Cerebellar cortex (tissue), 1 donor: ENCODE measurements at regions not wholly inside any gene's neighbourhood (a gene's known extent, or its start where the extent isn't known, plus 50 kb on each side); places are given as distances from the start of the nearest gene placed in this dataset.
"Not testable (repeated sequence)": the region's sequence is repeated elsewhere in the genome, so short reads cannot be mapped to it uniquely, and the experiment has no call there.

Experiments
- DNase-seq: peaks from one replicate; pipeline ENCODE4 v3.0.0-alpha.2; 2015; ENCODE audit warnings: low spot score

DNA sequence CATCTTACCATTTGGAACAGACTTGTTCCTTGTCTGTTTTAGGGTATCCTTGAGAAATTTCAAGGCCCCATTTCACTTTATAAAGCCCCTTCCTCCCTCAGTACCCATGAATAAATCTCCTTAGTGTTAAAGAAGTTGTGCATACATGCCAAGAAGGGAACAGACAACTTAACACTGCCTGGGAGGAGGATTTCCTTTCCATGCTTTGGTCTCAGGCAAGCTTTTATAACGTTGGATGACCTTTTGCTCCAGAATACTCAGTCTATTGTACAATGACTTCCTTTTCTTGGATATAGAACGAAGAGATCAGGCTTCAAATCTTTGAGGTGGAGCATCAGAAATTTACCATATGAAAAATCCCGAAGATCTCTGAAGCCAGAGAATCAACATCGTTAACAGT is 551.4 kb downstream of the PRKD1 start:
- DNase-seq, result no peak

GRCh38 chr14:29380826-29381225 is 546.8 kb downstream of the PRKD1 start:
- DNase-seq, result no peak

DNA sequence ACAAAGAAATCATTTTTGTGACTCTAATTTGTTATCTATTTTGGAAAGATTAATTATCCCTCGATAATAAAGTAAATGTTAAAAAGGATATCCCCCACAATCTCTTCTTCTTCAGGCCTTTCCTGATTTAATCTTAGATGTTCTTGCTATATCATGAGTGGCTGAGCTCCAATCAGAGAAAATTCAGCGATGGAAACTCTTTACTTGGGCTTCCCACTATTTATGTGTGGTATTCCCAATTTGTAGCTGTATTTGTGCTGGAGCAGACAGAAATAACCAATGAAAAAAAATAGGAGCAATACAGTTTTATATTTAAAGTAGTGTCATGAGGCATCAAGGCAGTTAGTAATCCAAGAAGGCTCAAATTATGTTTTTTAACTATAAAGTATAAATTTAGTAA is 539.1 kb downstream of the PRKD1 start:
- no peak for DNase-seq

DNA sequence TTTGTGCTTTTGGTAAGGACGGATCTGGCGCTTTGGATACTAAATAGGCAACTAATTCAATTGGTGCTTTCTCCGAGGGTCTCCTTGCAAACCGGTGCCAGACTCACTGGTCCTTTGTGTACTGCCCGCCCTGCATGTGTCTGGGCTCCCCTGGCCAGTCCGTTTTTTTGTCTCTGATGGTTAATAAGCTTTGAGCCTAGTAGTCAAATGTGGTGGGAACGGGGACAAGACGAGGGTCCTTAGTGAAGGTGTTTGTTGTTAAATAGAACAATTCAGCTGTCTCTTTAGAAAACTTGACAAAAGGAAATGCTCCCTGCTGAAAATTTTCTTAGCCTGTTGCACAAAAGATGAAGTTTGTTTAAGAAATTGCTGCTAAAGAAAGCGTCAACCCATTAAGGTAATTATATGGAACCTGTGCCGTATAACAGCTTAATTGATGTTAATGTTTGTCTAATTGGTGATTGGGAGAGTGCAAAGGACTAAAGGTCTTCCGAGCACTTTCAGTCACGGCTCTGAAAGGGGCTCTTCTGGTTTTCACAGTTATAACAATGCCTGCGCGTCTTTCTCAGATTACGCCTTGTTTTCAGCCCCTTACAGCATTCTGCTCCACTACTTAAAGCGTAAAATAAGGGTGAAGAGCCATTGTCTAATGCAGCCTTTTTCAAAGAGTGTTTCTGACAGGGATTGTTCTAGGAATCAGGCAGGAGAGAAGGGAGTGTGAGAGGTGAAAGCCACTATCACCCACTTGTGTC is 537.4 kb downstream of the PRKD1 start:
- DNase-seq, result no peak

- no peak for DNase-seq
Measured at GRCh38 chr14:29391231-29391630, 536.4 kb downstream of the PRKD1 start.

DNA sequence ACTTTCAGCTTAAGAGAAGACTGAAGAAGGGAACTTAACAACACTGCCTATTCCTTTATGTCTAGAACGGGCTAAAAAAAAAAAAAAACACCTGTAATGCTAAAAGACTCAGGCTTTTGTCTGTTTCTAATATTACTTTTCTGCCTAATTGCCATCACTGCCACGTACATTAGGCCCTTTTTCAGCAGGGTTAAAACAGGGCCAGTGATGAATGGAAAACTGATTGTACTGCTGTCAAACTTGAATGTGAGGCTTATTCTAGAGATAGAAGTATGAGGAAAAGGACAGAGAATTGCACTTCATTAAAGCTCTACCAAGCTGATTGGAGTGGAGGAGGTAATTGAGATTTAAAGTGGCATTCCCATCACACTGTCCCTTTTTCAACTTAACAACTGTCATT is 535.8 kb downstream of the PRKD1 start:
- DNase-seq, result no peak

DNA sequence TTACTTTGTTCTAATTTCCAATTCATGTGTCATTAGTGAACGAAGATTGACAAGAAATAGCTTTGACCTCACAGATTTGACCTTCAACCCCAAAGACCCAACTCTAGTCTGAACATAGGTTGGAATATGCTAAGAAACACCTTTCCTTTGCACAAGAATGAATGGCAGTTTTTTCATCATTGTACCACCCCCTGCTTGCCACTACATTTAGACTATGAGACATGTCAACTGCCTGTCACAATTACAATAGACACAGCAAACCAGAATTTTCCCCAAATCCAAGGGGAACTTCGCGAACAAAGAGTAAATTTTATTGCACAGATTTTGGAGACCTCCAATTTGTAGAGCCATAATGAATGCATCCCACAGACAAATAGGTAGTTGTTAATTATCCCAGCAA is 535.4 kb downstream of the PRKD1 start:
- no peak for DNase-seq

- DNase-seq, result no peak
Measured at GRCh38 chr14:29403091-29403490, 524.6 kb downstream of the PRKD1 start.

GRCh38 chr14:29410581-29410980 is 517.1 kb downstream of the PRKD1 start:
- DNase-seq, result no peak

DNA sequence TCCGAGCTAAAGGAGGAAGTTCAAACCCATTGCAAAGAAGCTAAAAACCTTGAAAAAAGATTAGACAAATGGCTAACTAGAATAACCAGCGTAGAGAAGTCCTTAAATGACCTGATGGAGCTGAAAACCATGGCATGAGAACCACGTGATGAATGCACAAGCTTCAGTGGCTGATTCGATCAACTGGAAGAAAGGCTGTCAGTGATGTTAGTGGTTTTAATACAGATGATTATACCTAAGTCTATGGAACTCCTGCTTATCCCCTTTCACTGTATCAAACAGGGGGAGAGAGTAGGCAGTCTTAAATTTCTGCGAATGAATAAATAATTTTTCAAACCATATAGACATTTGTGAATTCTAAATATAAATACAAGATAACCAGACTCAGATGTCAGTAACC is 512.7 kb downstream of the PRKD1 start:
- DNase-seq, result not testable (repeated sequence)

- DNase-seq, result no peak
Measured at GRCh38 chr14:29419736-29420135, 507.9 kb downstream of the PRKD1 start.

DNA sequence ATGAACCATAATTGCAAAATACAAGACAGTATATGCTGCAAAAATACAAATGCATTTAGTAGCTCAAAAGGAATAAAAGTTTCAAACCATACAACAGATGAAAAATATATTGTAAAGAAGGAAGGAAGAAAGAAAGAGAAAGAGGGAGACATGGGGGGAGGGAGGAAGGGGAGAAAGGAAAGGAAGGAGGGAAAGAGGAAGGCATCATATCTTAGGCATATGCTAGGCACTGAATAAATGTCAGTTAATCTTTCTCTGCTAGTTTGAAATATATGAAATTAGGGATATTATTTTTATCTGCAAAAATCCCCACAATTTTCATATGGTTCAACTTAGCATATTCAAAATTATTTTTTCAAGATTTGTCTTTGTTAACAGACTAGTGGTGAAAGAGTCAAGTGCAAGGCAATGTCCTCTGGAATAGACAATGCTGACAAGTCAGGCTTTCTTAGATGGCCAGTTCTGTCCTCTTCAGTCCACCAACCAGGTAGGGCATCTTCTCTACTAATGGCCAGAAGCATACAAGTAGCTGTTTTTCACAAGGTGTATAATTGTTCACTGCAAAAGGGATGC is 506.4 kb downstream of the PRKD1 start:
- DNase-seq, result no peak

GRCh38 chr14:29425705-29426482 is 501.8 kb downstream of the PRKD1 start:
- no peak for DNase-seq

DNA sequence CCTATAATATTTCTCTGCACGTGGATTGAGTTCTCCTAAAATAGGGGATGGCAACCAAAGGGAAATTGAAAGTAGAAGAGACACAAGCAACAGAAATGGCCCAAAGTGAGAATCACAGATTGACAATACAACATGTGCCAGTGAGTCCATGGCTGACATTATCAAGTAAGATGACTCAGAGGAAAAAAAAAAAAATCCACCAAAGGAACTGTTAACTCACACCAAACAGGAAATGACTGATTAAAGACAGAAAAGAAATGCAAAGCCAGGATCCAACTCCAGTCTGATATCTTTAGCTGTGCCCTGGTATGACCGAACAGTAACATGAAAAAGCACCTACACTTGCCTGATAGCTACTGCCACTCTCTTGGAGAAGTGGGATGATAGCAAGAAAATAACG is 485.0 kb downstream of the PRKD1 start:
- no peak for DNase-seq

GRCh38 chr14:29444216-29444615 is 483.4 kb downstream of the PRKD1 start:
- no peak for DNase-seq

DNA sequence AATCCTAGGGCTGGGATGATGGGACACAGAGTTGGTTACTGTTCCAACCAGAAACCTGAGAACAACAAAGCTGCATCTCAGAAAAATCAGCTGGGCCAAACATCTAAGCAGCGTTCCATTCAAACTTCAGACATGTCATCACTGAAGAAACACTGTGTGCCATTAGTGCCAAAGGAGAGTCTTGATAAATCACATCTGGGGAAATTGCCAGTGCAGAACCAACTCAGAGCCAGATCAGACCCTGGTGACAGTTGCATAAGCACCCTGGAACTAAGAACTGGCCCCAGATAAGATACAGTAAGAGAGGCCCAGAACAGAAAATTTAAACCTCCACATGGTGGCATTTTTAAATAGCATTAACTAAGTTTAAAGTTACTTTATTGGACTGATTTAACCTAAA is 482.8 kb downstream of the PRKD1 start:
- DNase-seq, result no peak

DNA sequence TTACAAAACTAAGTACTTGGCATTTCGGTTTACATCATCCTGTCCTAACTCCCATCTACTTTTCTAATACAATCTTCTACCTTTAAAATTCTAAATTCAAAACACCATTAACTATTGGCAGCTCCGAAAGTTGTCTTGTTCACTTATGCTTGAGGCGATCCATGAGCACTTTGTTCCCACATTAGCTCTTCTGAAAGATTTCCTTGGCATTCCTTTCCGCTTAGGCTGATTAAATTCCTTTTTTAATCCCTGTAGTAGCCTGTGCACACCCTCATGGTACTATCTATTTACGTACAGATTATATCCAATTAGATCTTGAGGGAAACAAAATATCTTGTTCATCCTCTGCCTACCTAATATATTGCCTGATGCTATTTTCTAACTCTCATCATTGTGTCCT is 480.7 kb downstream of the PRKD1 start:
- DNase-seq, result no peak

- no peak for DNase-seq
Measured at GRCh38 chr14:29451941-29452340, 475.7 kb downstream of the PRKD1 start.

GRCh38 chr14:29453045-29453444 is 474.6 kb downstream of the PRKD1 start:
- DNase-seq, result no peak

- no peak for DNase-seq
Measured at GRCh38 chr14:29454026-29454693, 473.5 kb downstream of the PRKD1 start.

DNA sequence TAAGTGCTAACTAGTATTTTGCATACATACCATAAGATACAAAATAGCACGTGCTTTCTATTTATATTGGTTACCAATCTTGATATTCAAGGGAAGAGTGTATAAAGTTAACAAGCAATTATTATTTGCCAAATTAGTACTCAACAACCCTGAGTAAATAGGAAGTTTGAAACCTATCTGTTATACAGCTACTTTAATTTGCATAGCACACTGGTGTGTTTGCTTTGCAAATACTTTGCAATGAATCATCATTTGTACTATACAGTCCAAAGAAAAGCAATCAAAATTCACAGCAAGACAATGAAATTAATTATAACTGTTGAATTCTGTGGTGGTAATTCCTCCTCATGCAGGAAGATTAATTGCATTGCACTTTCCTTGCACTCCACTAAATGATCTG is 469.1 kb downstream of the PRKD1 start:
- no peak for DNase-seq

DNA sequence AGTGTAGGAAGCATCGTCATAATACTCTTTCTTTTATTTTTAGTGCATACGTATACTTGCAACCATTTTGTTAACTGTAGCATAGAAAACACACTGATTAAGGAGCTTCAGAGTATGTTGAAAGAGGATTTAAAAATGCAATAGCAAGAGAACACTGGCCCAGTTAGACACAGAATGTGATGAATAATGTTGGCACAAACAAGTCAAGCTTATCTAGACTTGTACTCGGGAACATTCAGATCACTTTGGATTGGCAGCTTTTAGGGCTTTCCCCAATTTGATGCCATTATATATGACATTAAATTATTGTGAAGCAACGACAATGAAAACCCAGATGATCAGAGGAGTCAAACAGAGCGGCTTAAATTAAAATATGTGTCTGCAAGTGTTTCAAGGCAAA is 468.1 kb downstream of the PRKD1 start:
- no peak for DNase-seq
